SK-N-MC (cell line): ENCODE measurements at regions not wholly inside any gene's neighbourhood (a gene's known extent, or its start where the extent isn't known, plus 50 kb on each side); places are given as distances from the start of the nearest gene placed in this dataset.
"Not testable (repeated sequence)": the region's sequence is repeated elsewhere in the genome, so short reads cannot be mapped to it uniquely, and the experiment has no call there.

Experiments used
- EZH2 ChIP-seq: fragments of 200-600 bp; sonication (generic); IDR thresholded peaks from one replicate; pipeline ENCODE4 v1.6.1; 2017; ENCODE audit warnings: antibody characterized with exemption
- POLR2AphosphoS5 ChIP-seq: IDR thresholded peaks from 2 replicates; pipeline ENCODE4 v1.6.1; 2012; ENCODE audit warnings: mild to moderate bottlenecking, low read depth, low read length, borderline replicate concordance

- TF ChIP-seq POLR2AphosphoS5, EZH2: not testable (repeated sequence)
Measured at GRCh38 chr6:139444273-139444787, 69.9 kb upstream of the CITED2 start.
